ENCODE measurements at regions not wholly inside any gene's neighbourhood (a gene's known extent, or its start where the extent isn't known, plus 50 kb on each side); places are given as distances from the start of the nearest gene placed in this dataset.

DNA sequence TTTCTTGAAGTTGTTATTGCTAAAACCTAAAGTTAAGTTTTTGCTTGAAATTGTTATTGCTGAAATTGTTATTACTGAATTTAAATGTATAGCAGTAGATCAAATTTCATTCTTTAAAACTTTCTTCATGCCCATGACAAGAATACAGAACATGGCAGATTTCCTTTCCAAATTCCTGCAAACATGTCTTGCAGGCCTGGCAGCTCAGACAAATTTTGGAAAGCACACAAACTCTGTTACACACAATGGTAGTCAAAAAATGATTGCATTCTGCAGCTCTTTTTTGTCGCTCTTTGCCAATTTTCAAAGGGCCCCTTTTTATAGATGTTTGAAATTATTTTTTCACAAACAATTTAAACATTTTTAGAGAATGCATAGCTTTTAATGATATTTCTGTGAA, 1292.3 kb upstream of the B3GALT2 start (continued):
- TF ChIP-seq ZFP36 (IDR thresholded peaks at IDR 0.05; ENCODE audit: low read depth, low read length, partially characterized antibody) (no peak), NR2C1 (IDR thresholded peaks at IDR 0.05) (no peak), NR2C1 (tag; IDR thresholded peaks at IDR 0.05) (no peak), ZNF282 (CRISPR knock-in tag; IDR thresholded peaks at IDR 0.05) (no peak)

DNA sequence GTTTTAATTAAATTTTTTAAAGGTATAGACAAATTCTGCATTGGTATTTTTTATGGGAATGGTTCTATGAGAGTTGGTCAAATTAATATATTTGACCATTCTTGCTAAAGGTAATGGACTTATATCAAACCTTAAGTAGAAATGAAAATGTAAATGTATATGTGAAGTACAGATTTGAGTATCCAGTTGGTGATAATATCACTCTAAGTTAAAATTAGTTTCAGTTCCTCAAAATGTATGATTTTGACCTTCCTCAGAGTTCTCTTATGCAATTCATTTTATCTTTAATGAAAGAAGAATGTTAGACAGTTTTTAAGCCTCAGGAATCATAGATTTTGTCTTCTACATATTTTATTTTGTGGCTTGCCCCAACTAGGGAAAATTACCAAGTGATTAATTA, 1291.5 kb upstream of the B3GALT2 start:
- Histone ChIP-seq H3K4me2 (ENCODE audit: insufficient read depth, low read length) (no peak overlapping the region), H3K36me3 (ENCODE audit: control insufficient read depth, insufficient read depth, low read length) (no peaks in the 10 kb centered on the region), H2AFZ (ENCODE audit: low read depth, low read length) (no peak overlapping the region), H3K79me2 (ENCODE audit: control insufficient read depth, insufficient read depth, low read length) (no peaks in the 10 kb centered on the region), H4K20me1 (replicated peaks; ENCODE audit: control insufficient read depth, insufficient read depth, low read length) (no peaks in the 10 kb centered on the region), H3K27me3 (ENCODE audit: control insufficient read depth in 2 of 2, insufficient read depth in 2 of 2, low read length in 2 of 2) (no peaks in the 10 kb centered on the region), H3K9me1 (ENCODE audit: control insufficient read depth, insufficient read depth, low read length) (no peaks in the 10 kb centered on the region), H3K9me3 (replicated peaks; ENCODE audit: control insufficient read depth, insufficient read depth, low read depth, low read length) (no peaks in the 10 kb centered on the region), H3K9ac (ENCODE audit: insufficient read depth in 1 of 2, low read depth in 2 of 2, low read length in 2 of 2) (no peak overlapping the region), H3K27ac (ENCODE audit: extremely low read depth, low read depth, low read length) (no peak overlapping the region), H3K4me1 (replicated peaks in 1 of 2; ENCODE audit: control insufficient read depth in 2 of 2, insufficient read depth in 2 of 2, low read length in 2 of 2) (no peaks in the 10 kb centered on the region), H3K4me3 (no peak overlapping the region)
- intact Hi-C loops (cut with micrococcal nuclease) (no loop called here), in situ Hi-C loops (cut with MboI) (no loop called here)
- DNase-seq (ENCODE audit: extremely low read depth in 1 of 4, low spot score in 3 of 4) (no peak), FAIRE-seq (no peak), ATAC-seq (no peak)
- no TSS peak for BruUV-seq (replicated peaks)
- TF ChIP-seq ZNF696 (CRISPR knock-in tag; conservative IDR thresholded peaks at IDR 0.05) (no peak), ZNF77 (CRISPR knock-in tag; IDR thresholded peaks at IDR 0.05) (no peak), TAF1 (IDR thresholded peaks at IDR 0.05; ENCODE audit: control insufficient read depth, extremely low read depth, insufficient read depth, low read length, severe bottlenecking) (no peak), GATAD2B (IDR thresholded peaks at IDR 0.05; ENCODE audit: borderline replicate concordance) (no peak), ZNF212 (CRISPR knock-in tag; IDR thresholded peaks at IDR 0.05) (no peak), KDM2B (CRISPR knock-in tag; IDR thresholded peaks at IDR 0.05) (no peak), ZNF124 (CRISPR knock-in tag; IDR thresholded peaks at IDR 0.05) (no peak), TEAD1 (CRISPR knock-in tag; IDR thresholded peaks at IDR 0.05) (no peak), RBM34 (IDR thresholded peaks at IDR 0.05; ENCODE audit: borderline replicate concordance, insufficient read depth, low read length) (no peak), RBM39 (optimal IDR thresholded peaks at IDR 0.05; ENCODE audit: low read depth, low read length) (no peak), FOXJ3 (CRISPR knock-in tag; IDR thresholded peaks at IDR 0.05) (no peak), L3MBTL2 (IDR thresholded peaks at IDR 0.05) (no peak)
- TF ChIP-seq, protein P1, sequence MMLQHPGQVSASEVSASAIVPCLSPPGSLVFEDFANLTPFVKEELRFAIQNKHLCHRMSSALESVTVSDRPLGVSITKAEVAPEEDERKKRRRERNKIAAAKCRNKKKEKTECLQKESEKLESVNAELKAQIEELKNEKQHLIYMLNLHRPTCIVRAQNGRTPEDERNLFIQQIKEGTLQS (IDR thresholded peaks at IDR 0.05): no peak
- TF ChIP-seq, protein P1 (CRISPR knock-in tag; conservative IDR thresholded peaks at IDR 0.05): no peak
- CTCF ChIA-PET (ENCODE audit: low intra/inter-chr PET ratio): no interaction called here
- POLR2A ChIA-PET: no interaction called here

All from K562 (cell line).